ENCODE measurements at regions not wholly inside any gene's neighbourhood (a gene's known extent, or its start where the extent isn't known, plus 50 kb on each side); places are given as distances from the start of the nearest gene placed in this dataset.
"Not testable (repeated sequence)": the region's sequence is repeated elsewhere in the genome, so short reads cannot be mapped to it uniquely, and the experiment has no call there.

DNA sequence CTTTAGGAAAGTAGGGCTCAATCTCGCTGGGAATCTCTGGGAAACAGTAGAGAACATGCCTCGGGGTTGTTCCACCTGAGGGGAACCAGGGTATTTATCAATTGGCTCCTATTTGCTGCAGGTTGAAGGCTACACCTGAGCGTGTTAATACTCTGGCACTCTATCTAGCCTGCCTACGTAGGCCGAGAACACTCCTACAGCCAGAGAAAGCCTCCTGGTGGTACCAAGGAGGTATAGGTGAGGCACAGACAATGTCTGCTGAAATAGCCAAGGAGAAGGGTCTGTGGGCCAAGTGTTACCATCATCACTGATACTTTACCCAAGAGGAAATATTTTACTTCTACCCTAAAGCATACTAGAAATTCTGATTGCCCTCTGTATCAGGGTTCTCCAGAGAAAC, 341.0 kb upstream of the UBE2E2 start:
- Histone ChIP-seq H3K4me2 (ENCODE audit: insufficient read depth, insufficient read length, low read length) (no peak overlapping the region), H3K27me3 (ENCODE audit: insufficient read depth, low read length) (no peaks in the 10 kb centered on the region), H2AK5ac (ENCODE audit: insufficient read length, low read length) (no peak overlapping the region), H4K5ac (ENCODE audit: insufficient read length, low read depth, low read length) (no peak overlapping the region), H2BK20ac (ENCODE audit: low read depth, low read length, poor library complexity, severe bottlenecking) (no peak overlapping the region), H3K9me3 (ENCODE audit: control insufficient read depth, low read depth, low read length) (no peaks in the 10 kb centered on the region), H3K23me2 (ENCODE audit: insufficient read length, low read depth, low read length, poor library complexity, severe bottlenecking) (no peaks in the 10 kb centered on the region), H4K91ac (ENCODE audit: insufficient read length, low read depth, low read length) (no peak overlapping the region), H3K79me2 (ENCODE audit: insufficient read depth, low read length) (no peaks in the 10 kb centered on the region), H3T11ph (ENCODE audit: low read length) (no peak overlapping the region), H3K27ac (ENCODE audit: insufficient read length, low read depth, low read length) (no peak overlapping the region), H2BK15ac (ENCODE audit: low read depth, low read length) (no peak overlapping the region), H3K4me1 (ENCODE audit: insufficient read depth, low read length) (no peaks in the 10 kb centered on the region), H3K14ac (ENCODE audit: insufficient read depth, low read length) (no peak overlapping the region; the same call in 1 of the 2 replicates), H3K4ac (ENCODE audit: low read depth, low read length) (no peak overlapping the region), H3K79me1 (ENCODE audit: insufficient read depth, low read depth, low read length, poor library complexity, severe bottlenecking) (no peaks in the 10 kb centered on the region), H2BK5ac (ENCODE audit: insufficient read length, low read length) (no peak overlapping the region), H3K23ac (ENCODE audit: insufficient read length, low read depth, low read length) (no peak overlapping the region), H3K9ac (ENCODE audit: extremely low read depth, insufficient read length, low read length) (no peak overlapping the region), H3K18ac (ENCODE audit: insufficient read length, low read depth, low read length) (no peak overlapping the region), H3K56ac (ENCODE audit: insufficient read length, low read depth, low read length) (no peak overlapping the region), H4K20me1 (ENCODE audit: control insufficient read depth, insufficient read depth, insufficient read length) (no peaks in the 10 kb centered on the region), H2AFZ (ENCODE audit: low read length) (no peak overlapping the region), H2BK12ac (ENCODE audit: insufficient read length, low read depth, low read length) (no peak overlapping the region), H4K8ac (replicated peaks; ENCODE audit: insufficient read length, low read depth, low read length) (no peak overlapping the region), H2BK120ac (ENCODE audit: low read depth, low read length, poor library complexity, severe bottlenecking) (no peak overlapping the region)
- Mint-ChIP-seq H3K27ac (peak overlapping the region in 1 of 3 experiments; percentile 81; a peak in 3 of 7 replicates), H3K4me1 (peaks cover 4 to 8% of the 10 kb centered on the region in 2 experiments), H3K27me3 (ENCODE audit: low read depth) (no peaks in the 10 kb centered on the region), H3K9me3 (no peaks in the 10 kb centered on the region), H3K36me3 (ENCODE audit: insufficient read depth in 1 of 3, low read depth in 3 of 3) (no peaks in the 10 kb centered on the region), H3K4me3 (no peak overlapping the region)
- no CpG with 5 or more reads among the region's 5 CpGs for WGBS (ENCODE audit: extremely low coverage, insufficient read length, low lambda C conversion rate)
- TF ChIP-seq, protein P1, sequence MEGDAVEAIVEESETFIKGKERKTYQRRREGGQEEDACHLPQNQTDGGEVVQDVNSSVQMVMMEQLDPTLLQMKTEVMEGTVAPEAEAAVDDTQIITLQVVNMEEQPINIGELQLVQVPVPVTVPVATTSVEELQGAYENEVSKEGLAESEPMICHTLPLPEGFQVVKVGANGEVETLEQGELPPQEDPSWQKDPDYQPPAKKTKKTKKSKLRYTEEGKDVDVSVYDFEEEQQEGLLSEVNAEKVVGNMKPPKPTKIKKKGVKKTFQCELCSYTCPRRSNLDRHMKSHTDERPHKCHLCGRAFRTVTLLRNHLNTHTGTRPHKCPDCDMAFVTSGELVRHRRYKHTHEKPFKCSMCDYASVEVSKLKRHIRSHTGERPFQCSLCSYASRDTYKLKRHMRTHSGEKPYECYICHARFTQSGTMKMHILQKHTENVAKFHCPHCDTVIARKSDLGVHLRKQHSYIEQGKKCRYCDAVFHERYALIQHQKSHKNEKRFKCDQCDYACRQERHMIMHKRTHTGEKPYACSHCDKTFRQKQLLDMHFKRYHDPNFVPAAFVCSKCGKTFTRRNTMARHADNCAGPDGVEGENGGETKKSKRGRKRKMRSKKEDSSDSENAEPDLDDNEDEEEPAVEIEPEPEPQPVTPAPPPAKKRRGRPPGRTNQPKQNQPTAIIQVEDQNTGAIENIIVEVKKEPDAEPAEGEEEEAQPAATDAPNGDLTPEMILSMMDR (conservative IDR thresholded peaks at IDR 0.05): peak; percentile 58
- DNase-seq: peak; percentile 55

GRCh38 chr3:22882834-22883233, 320.3 kb upstream of the UBE2E2 start:
- H3K4ac ChIP-seq (ENCODE audit: low read depth, low read length): not testable (repeated sequence)
- no CpG with 5 or more reads among the region's 2 CpGs for WGBS (ENCODE audit: extremely low coverage, insufficient read length, low lambda C conversion rate)

More at GRCh38 chr3:22882834-22883233, 320.3 kb upstream of the UBE2E2 start:
- not testable (repeated sequence) for H3K14ac ChIP-seq (ENCODE audit: insufficient read depth, low read length); H3K27me3 Mint-ChIP-seq (ENCODE audit: low read depth); H3K4me2 ChIP-seq (ENCODE audit: insufficient read depth, insufficient read length, low read length); H3K36me3 Mint-ChIP-seq (ENCODE audit: insufficient read depth in 1 of 3, low read depth in 3 of 3); H3K4me1 Mint-ChIP-seq; H2BK20ac ChIP-seq (ENCODE audit: low read depth, low read length, poor library complexity, severe bottlenecking); H3K9me3 ChIP-seq (ENCODE audit: control insufficient read depth, low read depth, low read length); H4K20me1 ChIP-seq (ENCODE audit: control insufficient read depth, insufficient read depth, insufficient read length); H3K4me3 Mint-ChIP-seq; H3K23ac ChIP-seq (ENCODE audit: insufficient read length, low read depth, low read length); H3K27ac ChIP-seq (ENCODE audit: insufficient read length, low read depth, low read length); H2BK5ac ChIP-seq (ENCODE audit: insufficient read length, low read length); H3K9me3 Mint-ChIP-seq; H3T11ph ChIP-seq (ENCODE audit: low read length); H2BK120ac ChIP-seq (ENCODE audit: low read depth, low read length, poor library complexity, severe bottlenecking); DNase-seq; H3K27me3 ChIP-seq (ENCODE audit: insufficient read depth, low read length); H3K9ac ChIP-seq (ENCODE audit: extremely low read depth, insufficient read length, low read length); H3K79me2 ChIP-seq (ENCODE audit: insufficient read depth, low read length); H2AFZ ChIP-seq (ENCODE audit: low read length); H2BK12ac ChIP-seq (ENCODE audit: insufficient read length, low read depth, low read length); H3K18ac ChIP-seq (ENCODE audit: insufficient read length, low read depth, low read length); H3K27ac Mint-ChIP-seq; H3K56ac ChIP-seq (ENCODE audit: insufficient read length, low read depth, low read length); H2BK15ac ChIP-seq (ENCODE audit: low read depth, low read length); H3K23me2 ChIP-seq (ENCODE audit: insufficient read length, low read depth, low read length, poor library complexity, severe bottlenecking); H2AK5ac ChIP-seq (ENCODE audit: insufficient read length, low read length); H4K5ac ChIP-seq (ENCODE audit: insufficient read length, low read depth, low read length); H3K79me1 ChIP-seq (ENCODE audit: insufficient read depth, low read depth, low read length, poor library complexity, severe bottlenecking); H4K91ac ChIP-seq (ENCODE audit: insufficient read length, low read depth, low read length); H3K4me1 ChIP-seq (ENCODE audit: insufficient read depth, low read length); H4K8ac ChIP-seq (replicated peaks; ENCODE audit: insufficient read length, low read depth, low read length)
